Ramos (cell line): ENCODE measurements at regions not wholly inside any gene's neighbourhood (a gene's known extent, or its start where the extent isn't known, plus 50 kb on each side); places are given as distances from the start of the nearest gene placed in this dataset.

Experiments used
- in situ Hi-C: fragments of 300-500 bp; cut with MboI; formaldehyde crosslinking; loops from one replicate; pipeline ENCODE4 v1.14.3; 2022; ENCODE audit warnings: low sequenced_read_pairs; ENCODE audit not compliant: unreplicated experiment

- in situ Hi-C loops = no loop called here
Measured at GRCh38 chr3:99394831-99395778, 243.3 kb upstream of the COL8A1 start.

DNA sequence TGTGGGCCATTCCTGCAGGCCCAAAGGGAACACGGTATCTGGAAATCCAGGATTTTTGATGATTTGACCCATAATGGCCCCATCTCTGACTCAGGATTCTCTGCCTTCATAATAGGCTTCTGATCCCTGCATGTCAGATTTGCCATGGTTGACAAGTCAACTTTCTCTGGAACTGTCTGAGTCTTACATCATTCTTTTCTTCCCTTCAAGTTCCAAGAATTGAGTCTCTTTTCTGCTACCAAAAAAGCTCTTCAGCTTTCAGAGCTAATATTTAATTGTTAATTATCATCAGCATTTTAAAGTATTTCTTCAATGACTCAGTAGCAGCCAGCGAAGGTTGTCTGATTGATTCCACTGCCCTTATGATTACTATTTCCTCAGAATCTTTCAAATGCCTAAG lies 244.4 kb upstream of the COL8A1 start:
- in situ Hi-C loops = no loop called here

DNA sequence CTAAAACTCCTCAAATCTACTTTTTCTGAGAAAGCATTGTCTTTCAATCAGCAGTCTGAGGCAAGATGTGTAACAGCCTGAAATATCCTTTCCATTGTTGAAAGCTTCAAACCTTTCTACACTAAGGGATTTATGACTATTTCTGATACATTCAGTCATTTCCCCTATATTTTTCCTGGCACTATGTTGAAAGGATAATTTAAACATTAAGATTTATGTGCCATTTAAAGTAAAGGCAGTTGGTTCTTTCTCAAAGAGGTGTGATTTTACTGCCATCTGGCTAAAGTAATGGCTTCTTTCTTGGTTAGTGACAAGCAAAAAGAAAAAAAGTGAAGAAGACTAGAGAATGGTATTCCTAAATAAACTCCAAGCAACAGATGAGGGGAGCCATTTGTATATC lies 249.6 kb upstream of the COL8A1 start:
- in situ Hi-C loops = no loop called here

DNA sequence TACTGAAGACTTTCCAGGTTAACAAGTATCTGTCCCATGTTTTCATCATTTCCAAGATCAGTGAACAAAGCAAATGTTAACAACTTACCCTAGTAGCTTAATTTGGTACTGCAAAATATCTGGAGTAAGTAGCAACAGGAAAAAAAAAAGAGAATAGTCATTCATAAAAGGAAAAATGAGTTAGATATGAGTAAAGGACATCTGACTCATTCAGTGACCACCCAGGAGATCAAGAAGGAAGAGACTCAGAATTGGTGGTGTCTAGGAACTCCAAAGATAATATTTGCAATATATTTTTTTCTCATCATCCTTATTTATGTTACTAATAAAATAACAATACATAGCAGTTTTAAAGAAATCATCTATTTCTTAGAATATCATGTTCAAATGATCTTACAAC lies 253.8 kb upstream of the COL8A1 start:
- in situ Hi-C loops = no loop called here

DNA sequence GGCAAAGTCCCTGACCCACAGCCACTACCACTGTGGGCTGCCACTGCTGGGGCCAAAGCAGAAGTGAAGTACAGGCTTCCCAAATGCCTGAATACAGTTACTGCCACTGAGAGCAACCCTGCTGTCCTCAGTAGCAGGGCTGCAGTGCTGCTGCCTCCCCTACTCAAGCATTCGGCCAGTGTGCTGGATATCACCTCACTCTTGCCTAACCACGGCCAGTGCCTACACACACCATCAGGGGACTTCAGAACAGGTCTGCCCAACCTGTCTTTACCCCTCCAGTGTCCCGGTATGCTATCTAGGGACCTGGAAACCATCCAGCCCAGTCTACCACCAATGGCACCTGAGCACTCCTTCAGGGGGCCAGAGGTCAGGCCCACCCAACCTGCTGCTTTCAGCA lies 261.5 kb upstream of the COL8A1 start:
- in situ Hi-C loops = no loop called here

DNA sequence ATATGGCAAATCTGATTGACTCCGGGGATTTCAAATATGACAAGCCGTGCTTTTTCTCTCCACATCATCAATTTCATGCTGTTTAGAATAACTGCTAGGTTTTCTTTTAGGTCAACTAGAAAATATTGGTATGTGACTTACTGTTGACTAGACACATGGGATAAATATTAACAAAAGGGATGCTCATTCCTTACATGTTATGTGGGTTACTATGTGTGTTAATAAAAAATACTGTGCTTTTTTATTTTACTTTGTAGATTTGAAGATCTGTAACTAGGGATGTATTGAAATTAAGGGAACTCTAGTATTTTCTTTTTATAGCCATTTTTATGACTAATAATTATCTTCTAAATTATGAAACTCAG lies 264.6 kb upstream of the COL8A1 start:
- in situ Hi-C loops = no loop called here

DNA sequence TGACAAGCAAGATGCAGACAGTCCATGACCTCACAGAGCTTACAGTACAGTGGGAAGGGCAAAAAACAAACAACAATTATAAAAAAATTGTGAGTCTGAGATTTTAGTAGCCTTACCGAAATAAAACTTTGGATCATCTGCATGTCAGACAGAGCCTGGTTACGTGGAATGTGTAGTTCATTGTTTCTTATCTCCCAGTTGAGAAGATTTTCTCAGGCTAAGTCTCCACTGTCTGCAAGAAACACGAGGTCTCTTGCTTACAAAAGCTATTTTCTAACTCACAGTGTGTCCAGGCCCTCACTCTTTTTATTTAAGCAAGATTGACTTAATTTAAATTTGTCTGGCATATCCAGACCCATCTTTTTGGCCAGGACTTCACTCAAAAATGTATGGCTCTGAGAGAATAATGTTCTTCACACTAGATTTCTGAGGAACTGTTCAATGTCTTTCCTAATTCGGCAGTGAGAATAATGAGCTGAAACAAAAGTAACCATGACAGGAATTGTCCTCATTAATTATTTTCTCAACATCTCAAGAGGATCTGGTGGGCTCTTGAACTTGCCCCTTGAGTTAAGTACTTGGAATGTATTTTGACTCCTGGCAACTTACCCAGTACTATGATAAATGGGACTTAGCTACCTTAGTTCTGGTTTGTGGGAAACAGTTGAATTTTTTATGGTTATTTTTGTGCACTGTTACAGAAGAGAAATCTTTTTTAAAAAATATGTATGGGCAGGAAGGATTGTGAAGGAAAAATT lies 265.1 kb upstream of the COL8A1 start:
- in situ Hi-C loops = no loop called here

GRCh38 chr3:99366663-99367429 lies 271.5 kb upstream of the COL8A1 start:
- in situ Hi-C loops = no loop called here

GRCh38 chr3:99365979-99366378 lies 272.4 kb upstream of the COL8A1 start:
- in situ Hi-C loops = no loop called here

DNA sequence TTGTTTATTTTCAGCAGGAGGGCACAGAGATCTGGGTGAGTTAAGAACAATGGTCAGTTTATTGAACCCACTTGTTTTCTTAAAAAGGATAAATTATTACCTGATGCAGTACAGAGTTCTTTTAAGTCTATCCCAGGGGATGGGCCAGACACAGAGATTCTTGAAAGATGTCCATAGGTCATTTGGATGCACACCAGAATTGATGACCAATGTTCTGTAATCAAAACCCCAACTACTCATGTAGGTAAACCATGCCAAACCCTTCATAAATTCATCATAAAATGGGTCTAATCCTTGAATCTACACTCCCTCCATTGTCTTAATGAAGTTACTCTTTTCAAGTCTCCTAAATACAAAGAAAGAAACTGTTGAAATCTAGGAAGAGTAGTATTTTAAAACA lies 273.0 kb upstream of the COL8A1 start:
- in situ Hi-C loops = no loop called here

GRCh38 chr3:99357131-99357530 lies 281.3 kb upstream of the COL8A1 start:
- in situ Hi-C loops = no loop called here

GRCh38 chr3:99356696-99357095 lies 281.7 kb upstream of the COL8A1 start:
- in situ Hi-C loops = no loop called here

- in situ Hi-C loops = no loop called here
Measured at GRCh38 chr3:99355465-99355864, 282.9 kb upstream of the COL8A1 start.

- in situ Hi-C loops = no loop called here
Measured at GRCh38 chr3:99352811-99353210, 285.6 kb upstream of the COL8A1 start.

DNA sequence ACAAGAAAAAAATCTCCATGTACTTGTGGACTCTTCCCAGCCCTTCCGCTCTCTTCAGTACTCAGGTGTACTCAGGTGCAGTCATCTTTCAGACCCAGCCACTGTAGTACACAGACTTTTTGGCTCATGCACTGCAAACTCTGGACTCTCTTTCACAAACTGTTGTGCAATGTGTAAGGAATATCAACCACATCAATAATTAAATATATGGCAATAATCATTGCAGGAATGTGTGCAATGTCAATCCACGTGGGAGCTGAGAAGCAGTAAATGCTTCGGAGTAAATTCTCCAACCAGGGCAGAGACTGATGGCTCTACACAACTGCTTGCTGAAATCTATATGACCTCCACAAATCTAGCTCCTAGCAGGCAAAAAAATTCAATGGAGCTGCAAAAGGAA lies 287.3 kb upstream of the COL8A1 start:
- in situ Hi-C loops = no loop called here

- in situ Hi-C loops = no loop called here
Measured at GRCh38 chr3:99348451-99348850, 289.9 kb upstream of the COL8A1 start.

GRCh38 chr3:99344216-99344615 lies 294.2 kb upstream of the COL8A1 start:
- in situ Hi-C loops = no loop called here

- in situ Hi-C loops = no loop called here
Measured at GRCh38 chr3:99342383-99342782, 296.0 kb upstream of the COL8A1 start.

DNA sequence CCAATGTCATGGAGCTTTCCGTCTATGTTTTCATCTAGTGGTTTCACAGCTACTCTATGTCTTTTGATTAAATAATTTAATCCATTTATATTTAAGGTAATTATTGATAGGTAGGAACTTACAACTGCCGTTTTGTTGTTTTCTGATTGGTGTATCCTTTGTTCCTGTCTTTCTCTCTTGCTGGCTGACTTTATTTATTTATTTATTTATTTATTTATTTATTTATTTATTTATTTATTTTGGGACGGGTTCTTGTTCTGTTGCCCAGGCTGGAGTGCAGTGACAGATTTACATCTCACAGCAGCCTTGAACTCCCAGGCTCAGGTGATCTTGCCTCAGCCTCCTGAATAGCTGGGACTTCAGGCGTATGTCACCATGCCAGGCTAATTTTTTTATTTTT lies 299.2 kb upstream of the COL8A1 start:
- in situ Hi-C loops = no loop called here

- in situ Hi-C loops = no loop called here
Measured at GRCh38 chr3:99332718-99333117, 305.7 kb upstream of the COL8A1 start.

DNA sequence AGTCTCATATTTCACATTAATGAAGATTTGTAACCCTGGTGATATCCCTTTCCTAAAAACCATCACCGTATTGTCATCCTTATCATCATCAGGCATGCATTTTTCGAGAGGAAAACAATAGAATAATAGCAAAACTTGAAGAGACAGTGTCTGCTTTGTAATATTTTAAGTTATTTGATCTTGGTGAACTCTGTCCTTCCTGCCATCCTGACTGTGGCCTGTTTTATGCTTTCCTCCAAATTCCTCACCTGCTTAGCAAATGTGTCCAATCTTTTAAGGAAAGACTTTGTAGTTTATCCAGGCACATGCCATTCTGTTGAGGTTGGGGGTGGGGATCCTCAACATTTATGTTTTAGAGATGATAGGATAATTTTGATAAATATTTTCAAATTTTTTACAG lies 306.1 kb upstream of the COL8A1 start:
- in situ Hi-C loops = no loop called here
